Astrocyte of the spinal cord (primary cell): ENCODE measurements at regions not wholly inside any gene's neighbourhood (a gene's known extent, or its start where the extent isn't known, plus 50 kb on each side); places are given as distances from the start of the nearest gene placed in this dataset.

Source experiments
- DNase-seq: peaks from one replicate; pipeline ENCODE4 v3.0.0; 2011; ENCODE audit warnings: low read depth, low spot score
- H3K4me3 ChIP-seq: 2 replicates; pipeline ENCODE4 v1.5.1; 2011; ENCODE audit warnings: low read depth, mild to moderate bottlenecking, low read length, moderate library complexity
- in situ Hi-C: cut with HindIII; loops from 2 replicates; pipeline ENCODE4 v1.10.0; 2017; ENCODE audit warnings: low sequenced_read_pairs
- TF ChIP-seq, protein P1 (sequence below): IDR thresholded peaks from 2 replicates; pipeline ENCODE4 v1.5.1; 2012; ENCODE audit warnings: low read depth, mild to moderate bottlenecking, low read length, inconsistent platforms

DNA sequence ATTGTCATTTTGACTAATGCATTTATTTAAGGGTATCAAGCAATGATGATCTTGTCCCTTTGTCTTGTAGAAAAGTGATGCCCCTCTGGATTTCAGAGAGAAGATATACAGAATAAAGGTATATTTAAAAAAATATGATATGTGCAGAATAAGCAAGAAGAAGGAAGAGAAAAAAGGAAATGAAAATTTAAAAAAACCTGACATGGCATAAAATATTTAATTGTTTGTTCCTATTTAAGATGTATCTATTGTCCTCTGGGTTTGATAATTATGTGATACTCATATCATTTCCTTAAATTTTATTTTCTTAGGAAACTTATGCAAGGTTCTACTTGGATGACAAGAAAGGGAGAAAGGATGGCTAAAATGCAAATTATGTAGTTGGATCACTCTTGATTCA, 983.7 kb upstream of the CDH6 start:
- no peak for DNase-seq
- no peak overlapping the region for H3K4me3 ChIP-seq
- in situ Hi-C loops = no loop called here
- TF ChIP-seq, protein P1, sequence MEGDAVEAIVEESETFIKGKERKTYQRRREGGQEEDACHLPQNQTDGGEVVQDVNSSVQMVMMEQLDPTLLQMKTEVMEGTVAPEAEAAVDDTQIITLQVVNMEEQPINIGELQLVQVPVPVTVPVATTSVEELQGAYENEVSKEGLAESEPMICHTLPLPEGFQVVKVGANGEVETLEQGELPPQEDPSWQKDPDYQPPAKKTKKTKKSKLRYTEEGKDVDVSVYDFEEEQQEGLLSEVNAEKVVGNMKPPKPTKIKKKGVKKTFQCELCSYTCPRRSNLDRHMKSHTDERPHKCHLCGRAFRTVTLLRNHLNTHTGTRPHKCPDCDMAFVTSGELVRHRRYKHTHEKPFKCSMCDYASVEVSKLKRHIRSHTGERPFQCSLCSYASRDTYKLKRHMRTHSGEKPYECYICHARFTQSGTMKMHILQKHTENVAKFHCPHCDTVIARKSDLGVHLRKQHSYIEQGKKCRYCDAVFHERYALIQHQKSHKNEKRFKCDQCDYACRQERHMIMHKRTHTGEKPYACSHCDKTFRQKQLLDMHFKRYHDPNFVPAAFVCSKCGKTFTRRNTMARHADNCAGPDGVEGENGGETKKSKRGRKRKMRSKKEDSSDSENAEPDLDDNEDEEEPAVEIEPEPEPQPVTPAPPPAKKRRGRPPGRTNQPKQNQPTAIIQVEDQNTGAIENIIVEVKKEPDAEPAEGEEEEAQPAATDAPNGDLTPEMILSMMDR = no peak

DNA sequence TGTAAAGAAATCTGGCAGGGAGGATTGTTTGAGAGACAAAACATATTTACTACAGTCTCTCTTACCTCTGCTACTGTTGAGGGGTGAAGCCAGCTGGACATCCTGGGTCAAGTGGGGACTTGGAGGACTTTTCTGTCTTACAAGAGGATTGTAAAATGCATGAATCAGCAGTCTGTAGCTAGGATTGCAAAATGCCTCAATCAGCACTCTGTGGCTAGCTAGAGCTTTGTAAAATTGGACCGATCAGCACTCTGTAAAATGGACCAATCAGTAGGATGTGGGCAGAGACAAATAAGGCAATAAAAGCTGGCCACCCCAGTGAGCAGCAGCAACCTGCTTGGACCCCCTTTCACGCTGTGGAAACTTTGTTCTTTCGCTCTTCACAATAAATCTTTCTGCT, 995.8 kb upstream of the CDH6 start:
- TF ChIP-seq, protein P1 = no peak
- no peak for DNase-seq
- H3K4me3 ChIP-seq = no peak overlapping the region
- in situ Hi-C loops = no loop called here

DNA sequence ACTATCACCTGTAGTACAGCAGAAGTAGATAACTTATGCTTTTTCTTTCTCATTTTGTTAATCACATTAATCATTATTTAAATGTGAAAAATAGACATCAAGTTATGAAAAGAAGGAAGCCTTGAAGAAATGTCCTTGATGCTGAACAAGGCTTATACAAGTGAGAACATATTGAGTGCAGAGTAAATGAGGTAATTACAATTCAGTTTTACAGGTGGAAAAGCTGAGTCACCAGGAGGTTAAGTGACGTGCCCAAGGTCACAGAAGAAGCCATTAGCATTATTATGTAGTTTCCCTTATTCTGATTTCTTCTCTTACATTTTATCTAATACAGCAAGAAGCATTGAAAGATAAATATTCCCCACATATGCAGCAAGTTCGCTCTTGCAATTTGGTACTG, 998.5 kb upstream of the CDH6 start:
- in situ Hi-C loops = no loop called here
- H3K4me3 ChIP-seq = no peak overlapping the region
- TF ChIP-seq, protein P1 = no peak

DNA sequence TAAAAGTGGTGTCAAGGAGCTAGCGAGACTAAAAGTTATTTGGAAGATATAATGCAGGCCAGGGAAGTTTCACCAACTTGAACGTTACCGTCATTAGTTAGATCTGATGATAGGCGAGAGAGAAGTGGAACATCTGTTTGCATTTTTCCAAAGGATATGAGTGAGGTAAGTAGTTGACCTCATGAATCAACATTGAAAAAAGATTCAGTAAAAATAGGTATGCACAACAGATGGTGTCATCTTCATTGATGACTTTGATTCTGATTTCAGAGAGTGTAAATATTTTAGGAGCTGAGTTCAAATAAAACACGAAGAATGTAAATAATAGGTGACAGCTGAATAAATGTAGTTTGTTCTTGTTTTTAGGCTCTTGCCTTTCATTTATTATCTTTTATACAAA, 998.9 kb upstream of the CDH6 start:
- no peak for DNase-seq
- H3K4me3 ChIP-seq = no peak overlapping the region
- in situ Hi-C loops = no loop called here
- TF ChIP-seq, protein P1 = no peak

More for the DNA sequence above, 998.5 kb upstream of the CDH6 start:
- DNase-seq = no peak

DNA sequence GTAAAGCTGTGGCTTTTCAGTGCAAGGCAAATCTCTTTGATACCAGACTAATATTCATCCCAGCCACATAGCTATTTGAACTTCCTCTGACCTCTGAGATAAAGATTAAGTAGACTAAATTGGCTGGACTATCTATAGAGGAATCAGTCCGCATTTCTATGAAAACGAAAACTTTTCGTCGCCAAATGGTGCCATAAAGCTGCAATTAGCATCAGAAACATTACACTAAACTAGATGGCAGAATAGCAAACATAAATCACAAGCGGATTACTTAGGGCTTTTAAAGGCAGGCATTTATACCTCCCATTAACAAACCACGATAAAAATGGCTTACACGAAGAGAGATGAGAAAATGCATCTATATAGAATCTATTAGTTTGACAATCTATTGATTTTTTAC, 1009.7 kb upstream of the CDH6 start:
- H3K4me3 ChIP-seq = no peak overlapping the region
- TF ChIP-seq, protein P1 = no peak
- in situ Hi-C loops = no loop called here
- no peak for DNase-seq

DNA sequence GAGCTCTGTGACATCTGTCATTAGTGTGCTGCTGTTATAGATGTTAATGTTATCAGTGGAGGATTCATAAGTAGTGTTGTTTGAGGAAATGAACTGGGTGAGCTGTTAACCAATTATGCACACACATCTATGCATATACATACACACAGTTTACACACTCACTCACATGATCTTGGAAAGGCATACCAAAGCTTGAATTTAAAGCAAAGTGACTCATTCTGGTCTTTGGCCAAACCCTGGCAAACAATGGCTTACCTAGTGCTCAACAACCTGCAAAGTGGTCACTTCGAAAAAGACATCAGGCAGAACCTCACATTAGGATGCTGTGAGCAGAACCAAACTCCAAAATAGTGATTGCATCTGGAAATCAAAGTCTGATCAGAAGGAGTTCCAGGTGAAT, 1037.3 kb upstream of the CDH6 start:
- TF ChIP-seq, protein P1 = no peak
- DNase-seq = peak; percentile 3
- in situ Hi-C loops = no loop called here
- no peak overlapping the region for H3K4me3 ChIP-seq

DNA sequence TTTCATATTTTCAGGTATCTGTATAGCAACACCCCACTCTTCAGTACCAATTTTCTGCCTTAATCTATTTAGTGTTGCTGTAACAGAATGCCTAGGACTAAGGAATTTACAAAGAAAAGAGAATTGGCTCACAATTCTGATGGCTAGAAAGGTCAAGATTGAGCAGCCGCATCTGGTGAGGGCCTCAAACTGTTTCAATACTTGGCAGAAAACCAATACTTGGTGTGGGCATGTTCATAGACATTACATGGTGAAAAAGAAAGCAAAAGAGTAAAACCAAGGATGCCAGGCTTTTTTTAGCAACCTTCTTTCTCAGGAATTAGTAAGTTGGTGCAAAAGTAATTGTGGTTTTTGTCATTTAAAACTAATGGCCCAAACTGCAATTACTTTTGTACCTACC, 1041.1 kb upstream of the CDH6 start:
- TF ChIP-seq, protein P1 = no peak
- no peak for DNase-seq
- in situ Hi-C loops = no loop called here
- H3K4me3 ChIP-seq = no peak overlapping the region
